HG03045 (cell line): ENCODE measurements at regions not wholly inside any gene's neighbourhood (a gene's known extent, or its start where the extent isn't known, plus 50 kb on each side); places are given as distances from the start of the nearest gene placed in this dataset.
"Not testable (repeated sequence)": the region's sequence is repeated elsewhere in the genome, so short reads cannot be mapped to it uniquely, and the experiment has no call there.

ENCODE experiments used
- ATAC-seq: cut with Tn5 transposase; IDR thresholded peaks from one replicate; pipeline ENCODE4 v1.9.1; 2021; ENCODE audit warnings: mild to moderate bottlenecking, moderate library complexity; ENCODE audit not compliant: unreplicated experiment

- no peak for ATAC-seq
These were observed 174.7 kb downstream of the MAP2K4 start for GRCh38 chr17:12195418-12195817.

GRCh38 chr17:12201294-12201880 is 180.7 kb downstream of the MAP2K4 start:
- no peak for ATAC-seq

- ATAC-seq: no peak
These were observed 189.0 kb downstream of the MAP2K4 start for GRCh38 chr17:12209632-12210191.

- ATAC-seq: not testable (repeated sequence)
These were observed 200.2 kb downstream of the MAP2K4 start for GRCh38 chr17:12220714-12221439.

GRCh38 chr17:12222392-12222791 is 201.7 kb downstream of the MAP2K4 start:
- no peak for ATAC-seq

- no peak for ATAC-seq
These were observed 206.9 kb downstream of the MAP2K4 start for GRCh38 chr17:12227547-12227946.

GRCh38 chr17:12229335-12229734 is 208.7 kb downstream of the MAP2K4 start:
- ATAC-seq: no peak

GRCh38 chr17:12230481-12231354 is 210.0 kb downstream of the MAP2K4 start:
- no peak for ATAC-seq

- ATAC-seq: no peak
These were observed 210.6 kb downstream of the MAP2K4 start for GRCh38 chr17:12231355-12231682.

- ATAC-seq: not testable (repeated sequence)
These were observed 218.3 kb downstream of the MAP2K4 start for GRCh38 chr17:12239021-12239420.

- no peak for ATAC-seq
These were observed 221.8 kb downstream of the MAP2K4 start for GRCh38 chr17:12242345-12242954.

GRCh38 chr17:12247761-12248160 is 227.1 kb downstream of the MAP2K4 start:
- ATAC-seq: no peak

- no peak for ATAC-seq
These were observed 230.3 kb downstream of the MAP2K4 start for GRCh38 chr17:12250973-12251372.

- no peak for ATAC-seq
These were observed 231.8 kb downstream of the MAP2K4 start for GRCh38 chr17:12252462-12252861.

- no peak for ATAC-seq
These were observed 233.8 kb downstream of the MAP2K4 start for GRCh38 chr17:12254460-12254859.

- ATAC-seq: no peak
These were observed 235.8 kb downstream of the MAP2K4 start for GRCh38 chr17:12256380-12256995.

GRCh38 chr17:12257176-12257575 is 236.5 kb downstream of the MAP2K4 start:
- no peak for ATAC-seq

GRCh38 chr17:12261354-12261753 is 240.7 kb downstream of the MAP2K4 start:
- no peak for ATAC-seq

- ATAC-seq: no peak
These were observed 249.1 kb downstream of the MAP2K4 start for GRCh38 chr17:12269751-12270150.

- ATAC-seq: no peak
These were observed 257.1 kb downstream of the MAP2K4 start for GRCh38 chr17:12277827-12278226.

GRCh38 chr17:12282056-12282455 is 261.4 kb downstream of the MAP2K4 start:
- ATAC-seq: no peak
